ENCODE measurements at regions not wholly inside any gene's neighbourhood (a gene's known extent, or its start where the extent isn't known, plus 50 kb on each side); places are given as distances from the start of the nearest gene placed in this dataset.

DNA sequence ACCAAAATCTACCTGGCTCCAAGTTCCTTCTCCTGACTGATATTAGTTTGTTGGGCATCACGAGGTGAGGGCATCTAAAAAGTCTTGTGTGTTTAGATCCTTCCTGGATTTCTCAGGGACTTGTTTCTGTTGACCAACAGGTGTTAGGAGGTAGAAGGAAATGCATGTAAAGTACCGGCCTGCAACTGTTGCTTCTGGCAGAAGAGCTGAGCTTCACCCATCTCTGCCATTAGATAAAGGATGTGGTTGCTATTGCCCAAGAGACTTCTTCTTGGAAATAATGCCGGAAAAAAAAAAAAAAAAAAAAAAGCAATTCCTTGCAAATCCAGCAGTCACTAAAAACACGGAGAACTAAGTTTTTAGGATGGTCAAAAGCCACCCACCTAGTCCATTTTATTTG, 303.1 kb downstream of the CDH26 start:
- no peaks in the 10 kb centered on the region for H3K4me1 Mint-ChIP-seq
- H3K27ac Mint-ChIP-seq, result no peak overlapping the region
- no peaks in the 10 kb centered on the region for H3K27me3 Mint-ChIP-seq (ENCODE audit: low read depth in 3 of 3)
- no peak overlapping the region for H3K4me3 Mint-ChIP-seq
- DNase-seq, result no peak
- no peaks in the 10 kb centered on the region for H3K9me3 Mint-ChIP-seq
- H3K36me3 Mint-ChIP-seq, result peaks cover 0 to 10% (median 0%) of the 10 kb centered on the region in 3 donors

DNA sequence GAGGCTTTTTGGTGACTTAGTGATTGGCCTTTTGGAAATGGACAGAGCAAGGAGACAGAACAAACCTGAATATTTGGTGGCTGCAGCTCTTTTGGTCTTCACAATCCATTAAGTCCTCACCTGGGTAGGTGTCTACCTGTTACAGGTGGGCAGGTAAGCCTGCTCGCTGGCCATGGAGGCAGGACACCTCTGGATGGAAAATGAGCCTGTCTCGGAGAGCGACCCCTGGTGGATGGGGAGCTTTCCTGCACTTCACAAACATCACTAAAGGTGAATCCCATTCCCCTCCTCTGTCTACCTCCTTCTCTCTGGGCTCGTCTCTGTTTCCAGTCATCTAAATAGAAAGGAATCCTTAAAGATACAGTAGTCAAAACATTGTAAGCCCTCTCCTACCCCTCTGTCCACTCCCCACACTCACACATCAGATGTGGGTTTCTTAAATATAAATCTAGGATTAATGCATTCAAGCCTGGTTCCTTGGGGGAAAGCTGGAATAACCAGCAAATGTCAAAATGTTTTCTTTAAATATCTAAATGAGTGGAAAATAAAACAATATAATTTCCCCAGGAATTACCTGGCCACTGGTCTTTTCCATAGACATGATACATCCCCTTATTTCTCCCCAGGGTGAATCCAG, 304.9 kb downstream of the CDH26 start:
- Mint-ChIP-seq H3K9me3 (no peaks in the 10 kb centered on the region), H3K4me3 (no peak overlapping the region), H3K27me3 (ENCODE audit: low read depth in 3 of 3) (no peaks in the 10 kb centered on the region), H3K36me3 (peaks cover 0 to 2% (median 0%) of the 10 kb centered on the region in 3 donors), H3K27ac (no peak overlapping the region), H3K4me1 (no peaks in the 10 kb centered on the region)
- DNase-seq, result peak; percentile 44 to 54 (median 51)

DNA sequence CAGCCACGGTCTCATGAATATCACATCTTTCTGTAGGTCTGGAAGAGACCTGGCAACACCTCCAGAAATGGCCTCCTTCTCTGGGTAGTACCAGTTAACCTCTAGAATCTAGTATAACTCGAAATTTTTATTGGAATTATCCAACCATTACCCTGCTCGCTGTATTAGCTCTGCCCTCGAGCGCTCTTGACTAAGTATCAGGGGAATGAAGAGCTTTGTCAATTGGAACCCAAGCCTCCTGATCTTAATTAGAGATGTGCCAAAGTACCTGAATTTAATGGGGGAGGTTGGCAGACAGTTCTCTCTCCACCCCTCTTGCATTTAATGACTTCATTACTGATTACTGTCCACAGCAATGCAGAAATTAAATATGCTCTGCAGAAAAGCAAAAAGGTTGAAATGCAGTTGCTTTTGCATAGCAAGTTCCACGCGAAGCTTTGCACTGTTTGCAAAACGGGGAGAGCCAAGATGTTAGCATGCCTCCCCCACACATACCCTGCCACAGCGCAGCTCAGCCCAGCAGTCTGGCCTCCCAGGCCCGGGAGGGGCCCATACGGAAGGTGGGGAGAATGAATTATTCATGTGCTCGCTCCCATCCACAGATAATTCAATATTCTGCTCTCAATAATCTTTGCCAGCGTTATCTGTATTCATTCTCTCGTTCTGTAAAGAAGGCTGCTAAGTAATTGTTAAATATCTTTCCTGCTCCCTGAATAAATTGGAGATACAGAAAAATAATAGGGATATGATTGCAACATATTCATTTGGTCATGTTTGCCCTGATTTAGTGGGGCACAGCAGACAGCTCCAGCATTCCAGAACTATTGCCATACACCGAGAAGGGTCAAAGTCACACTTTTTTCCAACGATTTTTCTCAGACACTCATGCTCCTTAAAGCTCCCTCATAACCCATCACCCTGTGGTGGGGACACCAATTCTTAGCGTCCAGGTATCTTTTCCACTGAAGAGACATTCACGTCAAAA, 305.8 kb downstream of the CDH26 start:
- Mint-ChIP-seq H3K27ac (no peak overlapping the region), H3K36me3 (peaks cover 0 to 5% (median 4%) of the 10 kb centered on the region in 3 donors), H3K9me3 (no peaks in the 10 kb centered on the region), H3K4me3 (no peak overlapping the region), H3K27me3 (ENCODE audit: low read depth in 3 of 3) (no peaks in the 10 kb centered on the region), H3K4me1 (no peaks in the 10 kb centered on the region)
- no peak for DNase-seq

DNA sequence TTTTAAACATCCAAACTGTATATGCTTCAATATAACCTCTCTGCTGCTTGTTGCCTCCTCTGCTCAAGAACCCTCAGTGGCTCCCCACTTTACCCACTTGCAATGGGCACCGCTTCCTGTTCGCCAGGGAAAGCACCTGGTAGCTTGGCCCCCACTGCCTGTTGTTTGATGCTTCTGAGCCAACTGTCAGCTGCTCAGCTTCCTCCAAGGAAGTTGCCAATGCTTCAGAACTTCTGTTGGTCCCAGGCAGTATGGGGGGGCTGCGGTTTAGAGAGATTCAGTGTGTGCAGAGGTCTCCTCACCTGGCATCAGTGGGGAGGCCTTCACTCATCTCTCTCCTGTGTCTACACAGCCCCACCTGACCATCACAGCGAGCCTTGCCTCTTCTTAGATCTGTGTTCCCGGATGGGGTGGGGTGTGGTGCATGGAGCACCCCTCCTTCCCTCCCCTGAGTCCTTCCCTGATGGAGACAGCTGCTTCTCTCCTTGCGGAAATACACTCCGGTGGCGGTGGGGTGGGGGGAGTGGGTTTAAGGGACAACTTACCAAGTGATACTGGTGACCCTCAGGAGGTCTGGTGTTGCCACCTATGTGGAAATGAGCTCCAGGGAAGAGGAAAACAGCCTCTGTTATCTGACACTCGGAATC, 308.1 kb downstream of the CDH26 start:
- Mint-ChIP-seq H3K4me3 (no peak overlapping the region), H3K36me3 (peaks cover 4 to 5% (median 4%) of the 10 kb centered on the region in 3 donors), H3K4me1 (no peaks in the 10 kb centered on the region), H3K27ac (no peak overlapping the region), H3K27me3 (ENCODE audit: low read depth in 3 of 3) (no peaks in the 10 kb centered on the region), H3K9me3 (no peaks in the 10 kb centered on the region)
- no peak for DNase-seq

DNA sequence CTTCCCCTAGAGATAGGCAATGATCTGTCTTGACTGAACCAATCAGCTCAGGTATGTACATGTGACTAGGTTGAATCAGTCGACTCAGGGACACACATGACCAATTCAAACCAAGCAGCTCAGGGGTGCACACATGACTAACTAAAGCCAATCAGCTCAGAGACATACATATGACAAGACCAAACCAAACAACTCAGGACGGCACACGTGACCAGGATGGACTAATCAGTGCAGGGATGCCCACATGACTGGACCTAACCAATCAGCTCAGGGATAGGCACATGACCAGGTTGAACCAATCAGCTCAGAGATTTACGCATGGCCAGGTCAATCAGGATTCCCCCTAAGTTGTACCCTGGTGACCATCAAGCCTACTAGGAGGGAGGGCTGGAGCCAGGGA, 310.3 kb downstream of the CDH26 start:
- Mint-ChIP-seq H3K4me1 (no peaks in the 10 kb centered on the region), H3K4me3 (no peak overlapping the region), H3K9me3 (no peaks in the 10 kb centered on the region), H3K27me3 (ENCODE audit: low read depth in 3 of 3) (no peaks in the 10 kb centered on the region), H3K27ac (no peak overlapping the region), H3K36me3 (peaks cover 5 to 7% (median 5%) of the 10 kb centered on the region in 3 donors)
- no peak for DNase-seq

DNA sequence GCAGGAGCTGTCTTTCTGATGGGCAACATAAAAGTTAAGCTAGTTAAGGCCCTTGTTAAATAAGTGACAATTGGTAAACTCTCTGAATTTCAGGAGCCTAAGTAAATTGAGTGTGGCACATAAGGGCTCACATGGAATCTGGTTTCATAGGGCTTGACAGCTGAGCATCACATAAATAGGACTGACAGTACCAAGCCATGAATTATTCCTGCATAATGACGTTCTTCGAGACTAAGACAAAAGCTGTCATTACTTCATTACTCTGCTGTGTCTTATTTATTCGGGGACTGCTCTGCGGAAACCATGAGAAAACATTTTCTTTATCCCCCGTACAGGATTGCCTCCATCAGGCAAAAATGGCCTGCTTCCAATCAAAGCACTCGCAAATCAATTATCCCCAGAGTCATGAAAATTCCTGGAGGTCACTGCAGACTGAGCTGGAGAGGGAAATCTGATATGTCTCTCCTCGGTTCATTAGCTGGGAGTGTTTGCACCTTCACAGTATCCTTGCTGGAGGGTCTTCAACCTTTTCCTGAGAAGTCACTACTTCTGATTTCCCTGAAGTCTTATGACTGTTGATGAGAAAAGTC, 311.4 kb downstream of the CDH26 start:
- H3K4me3 Mint-ChIP-seq, result no peak overlapping the region
- H3K27ac Mint-ChIP-seq, result no peak overlapping the region
- H3K36me3 Mint-ChIP-seq, result peaks cover 7 to 8% (median 7%) of the 10 kb centered on the region in 3 donors
- no peaks in the 10 kb centered on the region for H3K4me1 Mint-ChIP-seq
- DNase-seq, result no peak
- no peaks in the 10 kb centered on the region for H3K27me3 Mint-ChIP-seq (ENCODE audit: low read depth in 3 of 3)
- H3K9me3 Mint-ChIP-seq, result no peaks in the 10 kb centered on the region

DNA sequence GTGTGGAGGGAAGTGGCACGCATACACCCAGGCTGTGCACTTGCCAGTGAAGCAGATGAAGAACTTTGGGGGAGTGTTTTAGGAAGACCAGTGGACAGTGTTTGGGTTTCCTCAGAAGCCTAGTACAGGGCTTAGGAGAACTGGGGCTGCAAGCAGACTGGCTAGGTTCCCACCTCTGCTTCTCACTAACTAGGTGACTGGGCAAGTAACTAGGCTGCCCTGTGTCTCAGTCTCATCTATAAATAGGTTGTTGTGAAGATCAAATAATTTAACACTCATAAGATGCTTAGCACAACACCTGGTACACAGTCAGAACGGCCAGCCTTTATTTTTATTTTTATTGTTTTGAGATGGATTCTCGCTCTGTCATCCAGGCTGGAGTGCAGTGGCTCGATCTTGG, 312.1 kb downstream of the CDH26 start:
- Mint-ChIP-seq H3K9me3 (no peaks in the 10 kb centered on the region), H3K27ac (no peak overlapping the region), H3K4me3 (no peak overlapping the region), H3K36me3 (peaks cover 7 to 8% (median 7%) of the 10 kb centered on the region in 3 donors), H3K4me1 (no peaks in the 10 kb centered on the region), H3K27me3 (ENCODE audit: low read depth in 3 of 3) (no peaks in the 10 kb centered on the region)
- DNase-seq, result no peak

DNA sequence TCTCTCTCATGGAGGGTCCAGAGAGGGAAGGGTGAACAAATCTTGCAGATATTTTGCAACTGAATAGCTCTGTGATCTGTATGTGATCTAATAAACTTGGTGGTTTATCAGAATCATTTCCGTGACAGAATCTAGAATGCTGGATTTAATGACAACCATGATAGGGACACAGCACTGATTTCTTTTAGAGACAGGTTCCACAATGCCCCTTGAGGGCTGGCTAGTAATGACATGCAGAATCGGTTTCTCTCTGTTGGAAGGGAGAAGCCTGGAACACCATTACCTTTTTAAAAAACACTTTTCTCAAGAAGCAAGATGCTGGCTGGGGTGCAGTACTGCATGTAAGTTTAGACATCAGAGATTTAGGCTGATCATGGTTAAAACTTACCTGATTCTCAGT, 313.4 kb downstream of the CDH26 start:
- no peaks in the 10 kb centered on the region for H3K27me3 Mint-ChIP-seq (ENCODE audit: low read depth in 3 of 3)
- H3K9me3 Mint-ChIP-seq, result no peaks in the 10 kb centered on the region
- H3K27ac Mint-ChIP-seq, result no peak overlapping the region
- H3K4me3 Mint-ChIP-seq, result no peak overlapping the region
- no peaks in the 10 kb centered on the region for H3K4me1 Mint-ChIP-seq
- no peak for DNase-seq
- H3K36me3 Mint-ChIP-seq, result peaks cover 7 to 10% (median 8%) of the 10 kb centered on the region in 3 donors

DNA sequence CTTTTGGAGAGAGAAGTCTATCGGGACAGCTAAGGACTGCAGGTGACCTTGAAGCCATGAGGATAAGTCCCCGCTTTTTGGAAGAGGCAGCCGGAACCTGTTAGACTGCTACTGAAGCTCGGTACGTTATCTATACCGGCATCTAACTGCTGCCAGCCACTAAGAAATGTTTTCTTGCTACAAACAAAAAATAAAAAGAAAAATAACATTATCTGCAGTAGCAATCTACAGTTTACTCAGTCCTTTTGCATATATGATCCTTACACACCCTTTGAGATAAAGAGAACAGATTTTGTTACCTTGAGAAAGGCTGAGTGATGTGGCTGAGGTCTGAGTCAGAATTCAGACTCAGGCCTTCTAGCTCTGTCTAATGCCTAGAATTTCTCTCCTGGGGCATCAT, 314.6 kb downstream of the CDH26 start:
- H3K4me1 Mint-ChIP-seq, result no peaks in the 10 kb centered on the region
- DNase-seq, result no peak
- no peak overlapping the region for H3K4me3 Mint-ChIP-seq
- no peak overlapping the region for H3K27ac Mint-ChIP-seq
- H3K9me3 Mint-ChIP-seq, result no peaks in the 10 kb centered on the region
- no peaks in the 10 kb centered on the region for H3K27me3 Mint-ChIP-seq (ENCODE audit: low read depth in 3 of 3)
- H3K36me3 Mint-ChIP-seq, result peaks cover 7 to 11% (median 8%) of the 10 kb centered on the region in 3 donors

DNA sequence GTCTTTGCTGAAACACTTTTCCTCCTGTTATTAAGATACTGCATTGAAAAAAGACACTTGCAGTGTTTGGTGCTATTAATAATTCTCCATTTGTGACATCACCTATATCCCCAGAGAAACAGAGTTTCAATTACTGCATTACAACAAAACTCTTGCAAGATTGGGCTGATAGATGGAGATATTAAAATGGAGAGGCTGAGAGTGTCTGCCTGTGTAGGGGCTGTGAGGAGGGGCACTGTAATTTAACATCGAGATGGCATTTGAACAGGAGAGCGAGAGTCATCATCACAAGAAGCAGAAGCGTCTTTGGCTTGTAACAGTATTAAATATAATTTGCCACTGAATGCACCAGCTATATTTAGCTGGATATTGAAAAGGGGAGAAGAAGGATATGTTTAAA, 316.5 kb downstream of the CDH26 start:
- Mint-ChIP-seq H3K9me3 (no peaks in the 10 kb centered on the region), H3K4me1 (no peaks in the 10 kb centered on the region), H3K4me3 (no peak overlapping the region), H3K36me3 (peaks cover 6 to 12% (median 11%) of the 10 kb centered on the region in 3 donors), H3K27ac (no peak overlapping the region), H3K27me3 (ENCODE audit: low read depth in 3 of 3) (no peaks in the 10 kb centered on the region)
- DNase-seq, result no peak

DNA sequence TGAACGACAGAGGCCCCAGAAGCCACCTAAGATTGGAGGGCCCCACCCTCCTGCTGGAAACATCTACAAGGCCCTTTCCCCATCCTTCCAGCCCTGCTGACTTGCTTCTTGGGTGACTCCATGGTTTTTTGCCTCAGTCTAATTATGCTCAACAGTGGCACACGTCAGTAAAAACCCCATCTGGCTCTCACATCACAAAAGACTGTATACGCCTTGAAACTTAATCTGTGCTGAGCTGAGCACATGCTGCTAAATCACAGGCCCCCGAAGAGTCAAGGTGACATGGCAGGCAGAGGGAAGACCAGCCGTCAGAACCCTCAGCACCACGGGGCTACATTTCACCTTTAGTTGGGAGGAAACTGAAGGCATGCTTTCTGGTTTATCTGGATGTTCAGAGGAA, 323.1 kb downstream of the CDH26 start:
- peaks cover 0 to 5% (median 0%) of the 10 kb centered on the region in 6 donors for H3K9me3 Mint-ChIP-seq
- H3K27me3 Mint-ChIP-seq (ENCODE audit: low read depth in 3 of 3), result peaks cover 0 to under 1% (median 0%) of the 10 kb centered on the region in 3 donors
- no peaks in the 10 kb centered on the region for H3K4me1 Mint-ChIP-seq

DNA sequence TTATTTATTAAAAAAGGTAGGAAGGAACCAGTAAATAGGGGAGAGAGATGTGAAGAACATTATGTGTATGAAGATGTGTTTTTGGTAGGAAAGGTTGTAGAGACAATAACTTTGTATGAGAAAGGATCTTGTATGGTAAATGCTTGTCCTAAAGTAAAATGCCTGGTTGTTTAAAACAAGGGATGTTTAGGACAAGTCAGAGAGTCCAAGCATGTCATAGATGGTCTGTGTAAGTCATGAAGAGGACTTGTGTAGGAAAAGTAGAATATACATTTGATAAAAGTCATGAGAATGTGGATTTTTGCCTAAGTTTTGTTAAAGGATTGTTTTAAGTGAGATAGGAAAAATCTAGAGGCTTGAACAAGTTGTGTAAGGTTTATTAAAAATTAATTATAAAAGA, 325.1 kb downstream of the CDH26 start:
- Mint-ChIP-seq H3K4me3 (no peak overlapping the region), H3K27ac (no peak overlapping the region), H3K36me3 (peaks cover 7 to 40% (median 15%) of the 10 kb centered on the region in 3 donors), H3K4me1 (no peaks in the 10 kb centered on the region), H3K27me3 (ENCODE audit: low read depth in 3 of 3) (peaks cover 0 to 3% (median 0%) of the 10 kb centered on the region in 3 donors), H3K9me3 (peaks cover 0 to 6% (median 0%) of the 10 kb centered on the region in 6 donors)
- no peak for DNase-seq

More for the DNA sequence above, 323.1 kb downstream of the CDH26 start:
- DNase-seq, result no peak
- Mint-ChIP-seq H3K27ac (no peak overlapping the region), H3K36me3 (peaks cover 11 to 36% (median 13%) of the 10 kb centered on the region in 3 donors), H3K4me3 (no peak overlapping the region)

DNA sequence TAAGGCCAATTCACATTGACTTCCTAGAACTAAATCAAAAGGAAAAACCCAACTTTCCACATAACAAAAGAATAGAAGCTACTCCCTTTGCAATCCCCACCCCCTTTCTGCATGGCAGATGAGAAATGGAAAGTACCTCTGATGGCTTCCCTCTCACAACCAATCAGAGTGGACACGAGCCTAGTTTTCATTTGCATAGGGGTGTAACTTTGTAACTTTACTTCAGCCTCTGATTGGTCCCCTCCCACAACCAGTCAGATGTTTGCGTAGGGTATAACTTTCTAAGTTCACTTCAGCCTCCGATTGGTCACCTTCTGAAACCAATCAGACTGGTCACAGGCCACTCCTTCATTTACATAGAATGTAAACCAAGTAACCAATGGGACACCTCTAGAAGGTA, 328.5 kb downstream of the CDH26 start:
- Mint-ChIP-seq H3K9me3 (peaks cover 5 to 15% (median 12%) of the 10 kb centered on the region in 6 donors), H3K4me3 (no peak overlapping the region), H3K27me3 (ENCODE audit: low read depth in 3 of 3) (peaks cover 0 to 3% (median 0%) of the 10 kb centered on the region in 3 donors), H3K27ac (no peak overlapping the region), H3K4me1 (peaks cover 3 to 4% of the 10 kb centered on the region in 2 donors), H3K36me3 (peaks cover 14 to 52% (median 28%) of the 10 kb centered on the region in 3 donors)
- no peak for DNase-seq

Measured in immature natural killer cell (primary cell).